Lung (tissue), 11 donors: ENCODE measurements at regions not wholly inside any gene's neighbourhood (a gene's known extent, or its start where the extent isn't known, plus 50 kb on each side); places are given as distances from the start of the nearest gene placed in this dataset.

Source experiments
- ATAC-seq: fragments of 200-7000 bp; cut with Tn5 transposase; one replicate; pipeline ENCODE4 v1.9.1; 2020; ENCODE audit warnings: moderate number of reproducible peaks; ENCODE audit not compliant: insufficient read depth, low FRiP score
- DNase-seq, 3 donors: peaks; one replicate each; pipeline ENCODE4 v3.0.0-alpha.2; 2013 to 2017
- H3K27ac ChIP-seq, 2 donors: one replicate each; pipeline ENCODE4 v1.5.1; 2013; ENCODE audit warnings: mild to moderate bottlenecking in 2 of 2, moderate library complexity in 2 of 2, control low read depth in 1 of 2, inconsistent platforms in 1 of 2, low read depth in 1 of 2, low read length in 1 of 2
- H3K27me3 ChIP-seq, 3 donors: one replicate each; pipeline ENCODE4 v1.5.1; 2013; ENCODE audit warnings: low read length in 2 of 3; ENCODE audit not compliant: control insufficient read depth in 3 of 3, insufficient read depth in 3 of 3
- H3K36me3 ChIP-seq, 4 donors: one replicate each; pipeline ENCODE4 v1.5.1; 2013; ENCODE audit warnings: low read length in 4 of 4, mild to moderate bottlenecking in 1 of 4, moderate library complexity in 1 of 4; ENCODE audit not compliant: control insufficient read depth in 4 of 4, insufficient read depth in 4 of 4
- H3K4me1 ChIP-seq, 5 donors: one replicate each; pipeline ENCODE4 v1.5.1; 2013; ENCODE audit warnings: low read length in 5 of 5, mild to moderate bottlenecking in 2 of 5, moderate library complexity in 1 of 5; ENCODE audit not compliant: control insufficient read depth in 5 of 5, insufficient read depth in 5 of 5
- H3K4me3 ChIP-seq: one replicate; pipeline ENCODE4 v1.5.1; 2013; ENCODE audit warnings: mild to moderate bottlenecking, control low read depth, moderate library complexity
- H3K9ac ChIP-seq, 2 donors: one replicate each; pipeline ENCODE4 v1.5.1; 2013; ENCODE audit warnings: low read length in 2 of 2, control low read depth in 1 of 2; ENCODE audit not compliant: insufficient read depth in 1 of 2
- H3K9me3 ChIP-seq, 4 donors: one replicate each; pipeline ENCODE4 v1.5.1; 2013; ENCODE audit warnings: low read length in 3 of 4, mild to moderate bottlenecking in 1 of 4, moderate library complexity in 1 of 4; ENCODE audit not compliant: control insufficient read depth in 4 of 4, insufficient read depth in 3 of 4
- WGBS, 2 donors: extraction: QIAGEN DNeasy Blood & Tissue Kit; methylation state at CpG; one replicate each; pipeline ENCODE4 v1.1.7; 2013; 5-methylcytosine and 5-hydroxymethylcytosine counted together
- TF ChIP-seq, protein P1 (sequence below): IDR thresholded peaks from 2 replicates; pipeline ENCODE4 v1.5.1; 2012; ENCODE audit warnings: mild to moderate bottlenecking; ENCODE audit errors: control extremely low read depth, extremely low read depth
- donor health status: control.
- donor health status: control.
- donor health status: Bipolar disorder and iron deficiency.
- donor health status: healthy.
- donor health status: DM: yes; HTN: yes; CAD: no.

DNA sequence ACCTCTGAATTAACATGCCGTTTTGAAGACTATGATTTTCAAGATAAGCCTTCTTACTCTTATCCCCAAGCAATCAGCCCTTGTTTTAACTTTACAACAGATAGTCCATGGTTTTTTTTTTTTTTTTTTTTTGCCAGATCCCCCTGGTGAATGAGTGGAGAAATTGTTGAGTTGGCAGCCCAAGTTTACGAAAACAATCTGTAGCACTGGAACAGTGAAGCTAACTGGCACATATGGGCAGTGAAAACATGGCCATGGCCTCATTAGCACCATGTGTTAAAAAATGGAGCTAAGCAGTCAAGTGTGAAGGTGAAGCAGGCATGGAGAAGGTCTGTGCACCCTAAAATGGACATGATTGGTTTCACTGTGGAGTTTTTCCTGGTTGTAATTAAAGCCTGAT, 812.1 kb upstream of the MIR17HG start:
- Histone ChIP-seq H3K27me3 (no peaks in the 10 kb centered on the region), H3K27ac (no peak overlapping the region), H3K9ac (no peak overlapping the region), H3K4me3 (no peak overlapping the region), H3K9me3 (peaks cover 0 to 4% (median 2%) of the 10 kb centered on the region in 4 donors), H3K36me3 (no peaks in the 10 kb centered on the region), H3K4me1 (no peaks in the 10 kb centered on the region)
- ATAC-seq (no peak), DNase-seq (no peak)
- TF ChIP-seq, protein P1, sequence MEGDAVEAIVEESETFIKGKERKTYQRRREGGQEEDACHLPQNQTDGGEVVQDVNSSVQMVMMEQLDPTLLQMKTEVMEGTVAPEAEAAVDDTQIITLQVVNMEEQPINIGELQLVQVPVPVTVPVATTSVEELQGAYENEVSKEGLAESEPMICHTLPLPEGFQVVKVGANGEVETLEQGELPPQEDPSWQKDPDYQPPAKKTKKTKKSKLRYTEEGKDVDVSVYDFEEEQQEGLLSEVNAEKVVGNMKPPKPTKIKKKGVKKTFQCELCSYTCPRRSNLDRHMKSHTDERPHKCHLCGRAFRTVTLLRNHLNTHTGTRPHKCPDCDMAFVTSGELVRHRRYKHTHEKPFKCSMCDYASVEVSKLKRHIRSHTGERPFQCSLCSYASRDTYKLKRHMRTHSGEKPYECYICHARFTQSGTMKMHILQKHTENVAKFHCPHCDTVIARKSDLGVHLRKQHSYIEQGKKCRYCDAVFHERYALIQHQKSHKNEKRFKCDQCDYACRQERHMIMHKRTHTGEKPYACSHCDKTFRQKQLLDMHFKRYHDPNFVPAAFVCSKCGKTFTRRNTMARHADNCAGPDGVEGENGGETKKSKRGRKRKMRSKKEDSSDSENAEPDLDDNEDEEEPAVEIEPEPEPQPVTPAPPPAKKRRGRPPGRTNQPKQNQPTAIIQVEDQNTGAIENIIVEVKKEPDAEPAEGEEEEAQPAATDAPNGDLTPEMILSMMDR: no peak
- WGBS, 2 donors: 81 to 92% methylated on average over 2 of the region's 2 CpGs

DNA sequence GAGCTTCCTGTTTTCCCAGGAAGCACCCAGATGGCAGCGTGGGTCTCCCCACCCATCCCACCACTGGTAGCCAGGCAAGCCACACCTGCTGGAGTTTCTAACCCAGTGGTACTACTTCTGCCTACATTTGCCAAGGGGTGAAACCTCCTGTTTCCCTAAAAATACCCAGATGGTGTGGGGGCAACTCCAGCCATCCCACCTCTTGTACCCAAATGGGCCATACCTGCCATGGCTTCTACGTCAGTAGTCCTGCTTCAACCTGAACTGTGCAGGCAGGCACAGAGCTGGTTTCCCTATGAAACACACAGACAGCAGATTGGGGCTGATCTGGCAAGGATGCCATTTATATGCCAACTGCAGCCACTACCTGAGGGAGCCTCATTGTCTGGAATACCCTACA, 809.4 kb upstream of the MIR17HG start:
- no peak for DNase-seq

GRCh38 chr13:90541346-90541745, 806.1 kb upstream of the MIR17HG start:
- Histone ChIP-seq H3K27me3 (no peaks in the 10 kb centered on the region), H3K27ac (no peak overlapping the region), H3K9me3 (peaks cover 0 to 4% (median 2%) of the 10 kb centered on the region in 4 donors), H3K4me1 (no peaks in the 10 kb centered on the region), H3K9ac (no peak overlapping the region), H3K4me3 (no peak overlapping the region), H3K36me3 (no peaks in the 10 kb centered on the region)
- DNase-seq (no peak), ATAC-seq (no peak)
- TF ChIP-seq, protein P1: no peak

More for the DNA sequence above, 809.4 kb upstream of the MIR17HG start:
- Histone ChIP-seq H3K4me3 (peak overlapping the region; percentile 11), H3K36me3 (no peaks in the 10 kb centered on the region), H3K4me1 (no peaks in the 10 kb centered on the region), H3K9me3 (peaks cover 0 to 4% (median 2%) of the 10 kb centered on the region in 4 donors), H3K9ac (no peak overlapping the region), H3K27ac (no peak overlapping the region), H3K27me3 (no peaks in the 10 kb centered on the region)
- 84 to 87% methylated on average over 2 of the region's 2 CpGs for WGBS, 2 donors
- no peak for ATAC-seq
- TF ChIP-seq, protein P1: no peak

DNA sequence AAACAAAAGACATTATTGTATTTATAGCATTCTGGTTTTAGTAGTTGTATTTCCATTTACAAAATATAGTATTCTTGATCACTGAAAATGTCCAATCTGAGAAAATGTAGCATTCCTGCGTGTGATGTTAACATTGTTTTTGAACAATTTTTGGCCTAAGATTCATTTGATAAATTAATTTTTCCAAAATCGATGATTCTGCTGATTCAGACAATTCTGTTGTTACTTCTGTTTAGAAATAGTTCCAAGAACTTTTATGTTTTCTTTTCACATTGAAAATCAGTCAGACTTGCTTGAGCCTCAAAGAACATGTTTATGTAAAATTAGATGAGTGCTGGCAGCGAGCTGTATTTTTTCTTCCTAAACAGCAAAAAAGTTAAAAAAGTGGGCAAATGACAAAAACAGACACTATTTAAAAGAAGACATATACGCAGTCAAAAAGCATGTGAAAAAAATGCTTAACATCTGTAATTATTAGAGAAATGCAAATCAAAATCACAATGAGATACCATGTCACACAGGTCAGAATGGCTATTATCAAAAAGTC, 804.5 kb upstream of the MIR17HG start:
- H3K4me1 ChIP-seq: no peaks in the 10 kb centered on the region
- no peaks in the 10 kb centered on the region for H3K36me3 ChIP-seq
- peaks cover 0 to 11% (median 6%) of the 10 kb centered on the region in 4 donors for H3K9me3 ChIP-seq
- DNase-seq (peak in 2 of 3 donors; percentile 46 to 64), ATAC-seq (no peak)
- no peak overlapping the region for H3K4me3 ChIP-seq
- H3K27ac ChIP-seq: no peak overlapping the region
- WGBS, 2 donors: 75 to 81% methylated on average over 4 of the region's 4 CpGs
- no peak overlapping the region for H3K9ac ChIP-seq
- H3K27me3 ChIP-seq: no peaks in the 10 kb centered on the region
- TF ChIP-seq, protein P1: no peak
